IMR-90 (cell line): ENCODE measurements at regions not wholly inside any gene's neighbourhood (a gene's known extent, or its start where the extent isn't known, plus 50 kb on each side); places are given as distances from the start of the nearest gene placed in this dataset.

Experiments used
- ATAC-seq: fragments of 200-7000 bp; cut with Tn5 transposase; 2 replicates; pipeline ENCODE4 v1.9.1; 2020; ENCODE audit warnings: low read depth, mild to moderate bottlenecking, moderate library complexity
- BruUV-seq: library from RNA; stranded (reverse); fragments of 400-500 nt; replicated peaks from 2 replicates; lab custom pipeline; 2021; lab: Mats Ljungman, UMichigan
- CTCF ChIA-PET: fragments of 300-600 bp; formaldehyde crosslinking; extraction: SDS; loops from one replicate; lab custom pipeline; 2021; ENCODE audit warnings: antibody characterized with exemption; lab: Yijun Ruan, JAX
- POLR2A ChIA-PET: fragments of 300-600 bp; sonication (Branson Sonifier 250); formaldehyde crosslinking; loops from one replicate; lab custom pipeline; 2022; ENCODE audit warnings: antibody characterized with exemption; ENCODE audit not compliant: unreplicated experiment; lab: Charles Lee
- DNase-seq: peaks from one replicate; pipeline ENCODE4 v3.0.0; 2013
- H2AFZ ChIP-seq: replicated peaks from 2 replicates; pipeline ENCODE3; 2013; ENCODE audit warnings: low read length, mild to moderate bottlenecking; ENCODE audit not compliant: poor library complexity
- H2AK5ac ChIP-seq: 2 replicates; pipeline ENCODE4 v1.6.1; 2013; ENCODE audit warnings: low read depth, low read length, inconsistent platforms
- H2AK9ac ChIP-seq: replicated peaks from 2 replicates; pipeline ENCODE3; 2013; ENCODE audit warnings: mild to moderate bottlenecking, low read depth, low read length, moderate library complexity; ENCODE audit not compliant: poor library complexity
- H2BK120ac ChIP-seq: 2 replicates; pipeline ENCODE4 v1.6.1; 2013; ENCODE audit warnings: low read depth, low read length, inconsistent platforms
- H2BK15ac ChIP-seq: 3 replicates; pipeline ENCODE4 v1.6.1; 2013; ENCODE audit warnings: low read depth, low read length, inconsistent platforms
- H2BK20ac ChIP-seq: 2 replicates; pipeline ENCODE4 v1.6.1; 2013; ENCODE audit warnings: low read depth, mild to moderate bottlenecking, inconsistent platforms, low read length, moderate library complexity
- H2BK5ac ChIP-seq: 2 replicates; pipeline ENCODE4 v1.6.1; 2013; ENCODE audit warnings: mild to moderate bottlenecking, low read depth, low read length, inconsistent platforms; ENCODE audit not compliant: poor library complexity, severe bottlenecking
- H3K14ac ChIP-seq: replicated peaks from 2 replicates; pipeline ENCODE4 v1.6.1; 2013; ENCODE audit warnings: low read depth, low read length, inconsistent platforms
- H3K18ac ChIP-seq: 2 replicates; pipeline ENCODE4 v1.6.1; 2013; ENCODE audit warnings: low read depth, low read length, control low read depth
- H3K23ac ChIP-seq: 2 replicates; pipeline ENCODE4 v1.6.1; 2013; ENCODE audit warnings: low read depth, low read length, inconsistent platforms
- H3K27ac ChIP-seq: 2 replicates; pipeline ENCODE4 v1.5.1; 2013; ENCODE audit warnings: mild to moderate bottlenecking, control low read depth, low read length; ENCODE audit not compliant: insufficient read depth
- H3K27me3 ChIP-seq: 2 replicates; pipeline ENCODE4 v1.6.1; 2013; ENCODE audit warnings: low read length; ENCODE audit not compliant: control insufficient read depth, insufficient read depth
- H3K36me3 ChIP-seq: 2 replicates; pipeline ENCODE4 v1.6.1; 2013; ENCODE audit warnings: low read length, mixed read lengths; ENCODE audit not compliant: control insufficient read depth, insufficient read depth
- H3K4ac ChIP-seq: 2 replicates; pipeline ENCODE4 v1.6.1; 2013; ENCODE audit warnings: low read depth, low read length, inconsistent platforms
- H3K4me1 ChIP-seq: 2 replicates; pipeline ENCODE4 v1.6.1; 2013; ENCODE audit warnings: low read length, mixed read lengths; ENCODE audit not compliant: control insufficient read depth, insufficient read depth
- H3K4me2 ChIP-seq: 2 replicates; pipeline ENCODE4 v1.6.1; 2013; ENCODE audit warnings: low read depth, mild to moderate bottlenecking, control low read depth, low read length, moderate library complexity
- H3K4me3 ChIP-seq: 2 replicates; pipeline ENCODE4 v1.5.1; 2013; ENCODE audit warnings: low read depth, mild to moderate bottlenecking, control low read depth, low read length, moderate library complexity; ENCODE audit not compliant: insufficient read depth
- H3K56ac ChIP-seq: 2 replicates; pipeline ENCODE4 v1.6.1; 2013; ENCODE audit warnings: low read length, inconsistent platforms; ENCODE audit not compliant: insufficient read depth; ENCODE audit errors: extremely low read depth
- H3K79me1 ChIP-seq, 2 experiments: 2 replicates each; pipeline ENCODE4 v1.6.1; 2013; ENCODE audit warnings: low read length in 2 of 2, inconsistent platforms in 1 of 2, low read depth in 1 of 2
- H3K9ac ChIP-seq: 2 replicates; pipeline ENCODE4 v1.6.1; 2013; ENCODE audit warnings: low read depth, low read length, control low read depth
- H3K9me1 ChIP-seq: 2 replicates; pipeline ENCODE4 v1.6.1; 2013; ENCODE audit warnings: low read length, inconsistent platforms; ENCODE audit not compliant: insufficient read depth
- H3K9me3 ChIP-seq: 2 replicates; pipeline ENCODE4 v1.6.1; 2013; ENCODE audit warnings: low read length; ENCODE audit not compliant: control insufficient read depth, insufficient read depth
- H4K20me1 ChIP-seq: 2 replicates; pipeline ENCODE4 v1.6.1; 2013; ENCODE audit warnings: low read length, inconsistent platforms; ENCODE audit not compliant: insufficient read depth
- H4K5ac ChIP-seq: 2 replicates; pipeline ENCODE4 v1.6.1; 2013; ENCODE audit warnings: mild to moderate bottlenecking, low read depth, low read length, control low read depth
- H4K8ac ChIP-seq, 2 experiments: 2 replicates each; pipeline ENCODE4 v1.6.1; 2013; ENCODE audit warnings: low read depth in 2 of 2, low read length in 2 of 2, control low read depth in 1 of 2, inconsistent platforms in 1 of 2
- H4K91ac ChIP-seq: 2 replicates; pipeline ENCODE4 v1.6.1; 2013; ENCODE audit warnings: low read depth, low read length, inconsistent platforms; ENCODE audit not compliant: insufficient read depth
- BHLHE40 ChIP-seq: fragments of 150-350 bp; IDR thresholded peaks from 2 replicates; pipeline ENCODE4 v1.6.1; 2016; ENCODE audit warnings: mild to moderate bottlenecking, low read depth, low read length
- CEBPB ChIP-seq: IDR thresholded peaks from 2 replicates; pipeline ENCODE4 v1.6.1; 2012; ENCODE audit warnings: low read depth, low read length, improper control_type of control experiment
- CHD1 ChIP-seq: IDR thresholded peaks from 2 replicates; pipeline ENCODE4 v1.6.1; 2012; ENCODE audit warnings: low read depth, low read length, improper control_type of control experiment
- FOS ChIP-seq: fragments of 150-350 bp; IDR thresholded peaks from 2 replicates; pipeline ENCODE4 v1.6.1; 2016; ENCODE audit warnings: low read depth, low read length
- MAFK ChIP-seq: IDR thresholded peaks from 2 replicates; pipeline ENCODE4 v1.6.1; 2012; ENCODE audit warnings: low read depth, low read length, improper control_type of control experiment
- MAZ ChIP-seq: IDR thresholded peaks from 2 replicates; pipeline ENCODE4 v1.6.1; 2012; ENCODE audit warnings: low read depth, mild to moderate bottlenecking, low read length, improper control_type of control experiment, moderate library complexity, borderline replicate concordance
- MXI1 ChIP-seq: IDR thresholded peaks from 2 replicates; pipeline ENCODE4 v1.6.1; 2012; ENCODE audit warnings: low read depth, mild to moderate bottlenecking, low read length, moderate library complexity, borderline replicate concordance
- NFE2L2 ChIP-seq: fragments of 150-350 bp; IDR thresholded peaks from 2 replicates; pipeline ENCODE4 v1.6.1; 2016; ENCODE audit warnings: low read depth, mild to moderate bottlenecking, low read length
- POLR2A ChIP-seq: IDR thresholded peaks from 2 replicates; pipeline ENCODE4 v1.6.1; 2012; ENCODE audit warnings: mild to moderate bottlenecking, low read depth, low read length
- RAD21 ChIP-seq: IDR thresholded peaks from 2 replicates; pipeline ENCODE4 v1.6.1; 2012; ENCODE audit warnings: low read length, improper control_type of control experiment
- RCOR1 ChIP-seq: IDR thresholded peaks from 2 replicates; pipeline ENCODE4 v1.6.1; 2012; ENCODE audit warnings: mild to moderate bottlenecking, low read length, improper control_type of control experiment; ENCODE audit not compliant: insufficient replicate concordance
- RFX5 ChIP-seq: IDR thresholded peaks from 2 replicates; pipeline ENCODE4 v1.8.0; 2012; ENCODE audit warnings: low read depth, mild to moderate bottlenecking, low read length, moderate library complexity
- SMC3 ChIP-seq: fragments of 150-350 bp; IDR thresholded peaks from 2 replicates; pipeline ENCODE4 v1.6.1; 2016; ENCODE audit warnings: low read depth, mild to moderate bottlenecking, antibody characterized with exemption, low read length, moderate library complexity
- WGBS, 2 experiments: methylation state at CpG; one replicate each; pipeline versions ENCODE4 v1.1.5 to v1.1.7; 2013; ENCODE audit warnings: missing lambda C conversion rate in 2 of 2; ENCODE audit not compliant: insufficient read length in 1 of 2; ENCODE audit errors: extremely low coverage in 2 of 2; 5-methylcytosine and 5-hydroxymethylcytosine counted together
- dilution Hi-C: fragments of 300-500 bp; cut with HindIII; formaldehyde crosslinking; loops from one replicate; pipeline ENCODE4 v1.14.3; 2018; ENCODE audit warnings: low sequenced_read_pairs; ENCODE audit not compliant: unreplicated experiment
- in situ Hi-C: fragments of 300-500 bp; cut with MboI; formaldehyde crosslinking; loops from 3 replicates; pipeline ENCODE4 v1.14.3; 2019; ENCODE audit warnings: low sequenced_read_pairs, inconsistent platforms, mixed read lengths
- intact Hi-C: fragments of 100-400 bp; cut with micrococcal nuclease; formaldehyde crosslinking; loops from 2 replicates; pipeline ENCODE4 v1.10.0; 2022
- TF ChIP-seq, protein P1 (sequence below): fragments of 150-350 bp; IDR thresholded peaks from 2 replicates; pipeline ENCODE4 v1.6.1; 2017; ENCODE audit warnings: mild to moderate bottlenecking, antibody characterized with exemption, low read length, low read depth
- TF ChIP-seq, protein P2 (sequence below): conservative IDR thresholded peaks from 2 replicates; pipeline ENCODE4 v1.5.1; 2012; ENCODE audit warnings: mild to moderate bottlenecking, low read depth, low read length, improper control_type of control experiment
- TF ChIP-seq, protein P3 (sequence below): fragments of 150-350 bp; IDR thresholded peaks from 2 replicates; pipeline ENCODE4 v1.6.1; 2016; ENCODE audit warnings: low read depth, mild to moderate bottlenecking, low read length, moderate library complexity, borderline replicate concordance

DNA sequence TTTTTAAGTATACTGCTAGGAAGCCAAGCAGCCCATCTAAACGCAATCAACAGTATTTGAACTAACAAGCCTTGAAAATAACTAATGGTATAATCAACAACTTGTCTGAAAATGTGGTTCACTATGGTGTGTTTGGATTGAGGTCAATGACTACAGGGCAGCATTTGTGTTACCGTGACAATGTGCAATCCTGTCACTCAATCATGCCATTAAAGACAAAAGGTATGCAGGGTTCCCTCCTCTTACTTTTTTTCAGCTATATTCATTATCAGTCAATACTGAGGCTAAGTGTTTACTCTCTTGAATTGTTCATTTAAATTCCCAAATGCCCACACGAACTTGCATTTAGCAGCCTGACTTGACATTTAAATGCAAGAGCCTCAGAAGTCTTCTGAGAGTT lies 1099.3 kb upstream of the EPHA6 start:
- no peak overlapping the region for H3K27ac ChIP-seq
- no peak overlapping the region for H3K14ac ChIP-seq
- no peak overlapping the region for H4K91ac ChIP-seq
- ChIA-PET CTCF (no interaction called here), POLR2A (no interaction called here)
- dilution Hi-C loops (no loop called here), intact Hi-C loops (no loop called here), in situ Hi-C loops (no loop called here)
- ATAC-seq = no peak
- no peak overlapping the region for H2BK120ac ChIP-seq
- no peaks in the 10 kb centered on the region for H3K27me3 ChIP-seq
- H3K4me1 ChIP-seq = no peaks in the 10 kb centered on the region
- no peak overlapping the region for H3K23ac ChIP-seq
- H3K56ac ChIP-seq = no peak overlapping the region
- no peaks in the 10 kb centered on the region for H3K79me1 ChIP-seq
- no peak overlapping the region for H2BK20ac ChIP-seq
- H2BK15ac ChIP-seq = no peak overlapping the region
- no peaks in the 10 kb centered on the region for H3K9me3 ChIP-seq
- no peak overlapping the region for H2BK5ac ChIP-seq
- no peaks in the 10 kb centered on the region for H3K36me3 ChIP-seq
- TF ChIP-seq, protein P1, sequence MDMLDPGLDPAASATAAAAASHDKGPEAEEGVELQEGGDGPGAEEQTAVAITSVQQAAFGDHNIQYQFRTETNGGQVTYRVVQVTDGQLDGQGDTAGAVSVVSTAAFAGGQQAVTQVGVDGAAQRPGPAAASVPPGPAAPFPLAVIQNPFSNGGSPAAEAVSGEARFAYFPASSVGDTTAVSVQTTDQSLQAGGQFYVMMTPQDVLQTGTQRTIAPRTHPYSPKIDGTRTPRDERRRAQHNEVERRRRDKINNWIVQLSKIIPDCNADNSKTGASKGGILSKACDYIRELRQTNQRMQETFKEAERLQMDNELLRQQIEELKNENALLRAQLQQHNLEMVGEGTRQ = no peak
- TF ChIP-seq, protein P2, sequence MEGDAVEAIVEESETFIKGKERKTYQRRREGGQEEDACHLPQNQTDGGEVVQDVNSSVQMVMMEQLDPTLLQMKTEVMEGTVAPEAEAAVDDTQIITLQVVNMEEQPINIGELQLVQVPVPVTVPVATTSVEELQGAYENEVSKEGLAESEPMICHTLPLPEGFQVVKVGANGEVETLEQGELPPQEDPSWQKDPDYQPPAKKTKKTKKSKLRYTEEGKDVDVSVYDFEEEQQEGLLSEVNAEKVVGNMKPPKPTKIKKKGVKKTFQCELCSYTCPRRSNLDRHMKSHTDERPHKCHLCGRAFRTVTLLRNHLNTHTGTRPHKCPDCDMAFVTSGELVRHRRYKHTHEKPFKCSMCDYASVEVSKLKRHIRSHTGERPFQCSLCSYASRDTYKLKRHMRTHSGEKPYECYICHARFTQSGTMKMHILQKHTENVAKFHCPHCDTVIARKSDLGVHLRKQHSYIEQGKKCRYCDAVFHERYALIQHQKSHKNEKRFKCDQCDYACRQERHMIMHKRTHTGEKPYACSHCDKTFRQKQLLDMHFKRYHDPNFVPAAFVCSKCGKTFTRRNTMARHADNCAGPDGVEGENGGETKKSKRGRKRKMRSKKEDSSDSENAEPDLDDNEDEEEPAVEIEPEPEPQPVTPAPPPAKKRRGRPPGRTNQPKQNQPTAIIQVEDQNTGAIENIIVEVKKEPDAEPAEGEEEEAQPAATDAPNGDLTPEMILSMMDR = no peak
- TF ChIP-seq RFX5 (no peak), CEBPB (no peak), MXI1 (no peak), NFE2L2 (no peak), CHD1 (no peak), RCOR1 (no peak), MAFK (no peak), RAD21 (no peak), BHLHE40 (no peak), MAZ (no peak), POLR2A (no peak), FOS (no peak), SMC3 (no peak)
- TF ChIP-seq, protein P3, sequence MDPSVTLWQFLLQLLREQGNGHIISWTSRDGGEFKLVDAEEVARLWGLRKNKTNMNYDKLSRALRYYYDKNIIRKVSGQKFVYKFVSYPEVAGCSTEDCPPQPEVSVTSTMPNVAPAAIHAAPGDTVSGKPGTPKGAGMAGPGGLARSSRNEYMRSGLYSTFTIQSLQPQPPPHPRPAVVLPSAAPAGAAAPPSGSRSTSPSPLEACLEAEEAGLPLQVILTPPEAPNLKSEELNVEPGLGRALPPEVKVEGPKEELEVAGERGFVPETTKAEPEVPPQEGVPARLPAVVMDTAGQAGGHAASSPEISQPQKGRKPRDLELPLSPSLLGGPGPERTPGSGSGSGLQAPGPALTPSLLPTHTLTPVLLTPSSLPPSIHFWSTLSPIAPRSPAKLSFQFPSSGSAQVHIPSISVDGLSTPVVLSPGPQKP = no peak
- no peak overlapping the region for H3K9ac ChIP-seq
- no peak overlapping the region for H3K4me2 ChIP-seq
- H3K4ac ChIP-seq = no peak overlapping the region
- no peak overlapping the region for H3K4me3 ChIP-seq
- no CpG with 5 or more reads among the region's 3 CpGs for WGBS, 2 experiments
- H4K8ac ChIP-seq = no peak overlapping the region
- no peaks in the 10 kb centered on the region for H3K9me1 ChIP-seq
- no peak for DNase-seq
- no TSS peak for BruUV-seq
- H4K20me1 ChIP-seq = no peaks in the 10 kb centered on the region
- no peak overlapping the region for H2AK9ac ChIP-seq
- no peak overlapping the region for H4K5ac ChIP-seq
- H2AK5ac ChIP-seq = no peak overlapping the region
- no peak overlapping the region for H3K18ac ChIP-seq
- no peak overlapping the region for H2AFZ ChIP-seq
